H9 (cell line): ENCODE measurements at regions not wholly inside any gene's neighbourhood (a gene's known extent, or its start where the extent isn't known, plus 50 kb on each side); places are given as distances from the start of the nearest gene placed in this dataset.

Source experiments
- DNase-seq: peaks from one replicate; pipeline ENCODE4 v3.0.0-alpha.2; 2017
- H2AFZ ChIP-seq: one replicate; pipeline ENCODE4 v1.6.1; 2013; ENCODE audit warnings: mild to moderate bottlenecking, low read length, control low read depth, moderate library complexity
- H2AK5ac ChIP-seq: 2 replicates; pipeline ENCODE4 v1.6.1; 2013; ENCODE audit warnings: low read length, control low read depth, mixed read lengths; ENCODE audit not compliant: insufficient read length
- H2BK120ac ChIP-seq: one replicate; pipeline ENCODE4 v1.6.1; 2013; ENCODE audit warnings: low read depth, mild to moderate bottlenecking, low read length, control low read depth, inconsistent platforms; ENCODE audit not compliant: poor library complexity, severe bottlenecking
- H2BK12ac ChIP-seq: 2 replicates; pipeline ENCODE4 v1.6.1; 2013; ENCODE audit warnings: low read length, control low read depth, mixed read lengths, low read depth; ENCODE audit not compliant: insufficient read length
- H2BK15ac ChIP-seq: 2 replicates; pipeline ENCODE4 v1.6.1; 2013; ENCODE audit warnings: low read depth, low read length, control low read depth
- H2BK20ac ChIP-seq: one replicate; pipeline ENCODE4 v1.6.1; 2013; ENCODE audit warnings: low read depth, mild to moderate bottlenecking, low read length, control low read depth, inconsistent platforms; ENCODE audit not compliant: poor library complexity, severe bottlenecking
- H2BK5ac ChIP-seq: 2 replicates; pipeline ENCODE4 v1.6.1; 2013; ENCODE audit warnings: low read length, control low read depth, mixed read lengths; ENCODE audit not compliant: insufficient read length
- H3K14ac ChIP-seq: 2 replicates; pipeline ENCODE4 v1.6.1; 2013; ENCODE audit warnings: low read length, control low read depth; ENCODE audit not compliant: insufficient read depth
- H3K18ac ChIP-seq: 2 replicates; pipeline ENCODE4 v1.6.1; 2013; ENCODE audit warnings: low read depth, mild to moderate bottlenecking, mixed read lengths, low read length, control low read depth; ENCODE audit not compliant: insufficient read length
- H3K23ac ChIP-seq: 2 replicates; pipeline ENCODE4 v1.6.1; 2013; ENCODE audit warnings: low read length, control low read depth, mixed read lengths, low read depth; ENCODE audit not compliant: insufficient read length
- H3K23me2 ChIP-seq: 2 replicates; pipeline ENCODE4 v1.6.1; 2013; ENCODE audit warnings: low read depth, mild to moderate bottlenecking, mixed read lengths, low read length, control low read depth; ENCODE audit not compliant: insufficient read length, poor library complexity, severe bottlenecking
- H3K27ac ChIP-seq: 2 replicates; pipeline ENCODE4 v1.5.1; 2013; ENCODE audit warnings: low read length, control low read depth, mixed read lengths, low read depth; ENCODE audit not compliant: insufficient read length
- H3K27me3 ChIP-seq: 2 replicates; pipeline ENCODE4 v1.6.1; 2013; ENCODE audit warnings: low read length, control low read depth, inconsistent platforms; ENCODE audit not compliant: insufficient read depth
- H3K4ac ChIP-seq: 2 replicates; pipeline ENCODE4 v1.6.1; 2013; ENCODE audit warnings: low read depth, mild to moderate bottlenecking, control low read depth, inconsistent platforms, low read length, moderate library complexity
- H3K4me1 ChIP-seq: 2 replicates; pipeline ENCODE4 v1.6.1; 2013; ENCODE audit warnings: low read length, control low read depth, inconsistent platforms; ENCODE audit not compliant: insufficient read depth
- H3K4me2 ChIP-seq: 2 replicates; pipeline ENCODE4 v1.6.1; 2013; ENCODE audit warnings: low read length, control low read depth, mixed read lengths; ENCODE audit not compliant: insufficient read length, insufficient read depth
- H3K56ac ChIP-seq: 2 replicates; pipeline ENCODE4 v1.6.1; 2013; ENCODE audit warnings: low read depth, mild to moderate bottlenecking, mixed read lengths, low read length, control low read depth; ENCODE audit not compliant: insufficient read length
- H3K79me1 ChIP-seq: 2 replicates; pipeline ENCODE4 v1.6.1; 2013; ENCODE audit warnings: low read depth, mild to moderate bottlenecking, moderate library complexity, low read length, control low read depth, inconsistent platforms; ENCODE audit not compliant: insufficient read depth, poor library complexity, severe bottlenecking
- H3K79me2 ChIP-seq: 2 replicates; pipeline ENCODE4 v1.6.1; 2013; ENCODE audit warnings: low read length, control low read depth, inconsistent platforms; ENCODE audit not compliant: insufficient read depth
- H3K9ac ChIP-seq: 2 replicates; pipeline ENCODE4 v1.6.1; 2013; ENCODE audit warnings: low read length, control low read depth, mixed read lengths; ENCODE audit not compliant: insufficient read length; ENCODE audit errors: extremely low read depth
- H3K9me3 ChIP-seq: one replicate; pipeline ENCODE4 v1.6.1; 2013; ENCODE audit warnings: low read depth, low read length, inconsistent platforms; ENCODE audit not compliant: control insufficient read depth
- H3T11ph ChIP-seq: one replicate; pipeline ENCODE4 v1.6.1; 2013; ENCODE audit warnings: mild to moderate bottlenecking, low read length, control low read depth, inconsistent platforms
- H4K20me1 ChIP-seq: one replicate; pipeline ENCODE4 v1.6.1; 2013; ENCODE audit not compliant: control insufficient read depth, insufficient read length, insufficient read depth
- H4K5ac ChIP-seq: 2 replicates; pipeline ENCODE4 v1.6.1; 2013; ENCODE audit warnings: low read depth, mild to moderate bottlenecking, mixed read lengths, low read length, control low read depth; ENCODE audit not compliant: insufficient read length
- H4K8ac ChIP-seq: replicated peaks from 2 replicates; pipeline ENCODE4 v1.6.1; 2013; ENCODE audit warnings: low read length, control low read depth, mixed read lengths, low read depth; ENCODE audit not compliant: insufficient read length
- H4K91ac ChIP-seq: 2 replicates; pipeline ENCODE4 v1.6.1; 2013; ENCODE audit warnings: low read depth, mild to moderate bottlenecking, moderate library complexity, mixed read lengths, low read length, control low read depth; ENCODE audit not compliant: insufficient read length
- H3K27ac Mint-ChIP-seq, 3 experiments: 2 replicates in 2 of 3; 3 replicates in 1 of 3; pipeline ENCODE4 v1.8.0; 2020 to 2021; ENCODE audit warnings: mixed read lengths in 3 of 3, mild to moderate bottlenecking in 1 of 3, moderate library complexity in 1 of 3
- H3K27me3 Mint-ChIP-seq: 2 replicates; pipeline ENCODE4 v1.8.0; 2021; ENCODE audit warnings: low read depth, mild to moderate bottlenecking, moderate library complexity, mixed read lengths
- H3K36me3 Mint-ChIP-seq, 3 experiments: 2 replicates in 2 of 3; 3 replicates in 1 of 3; pipeline ENCODE4 v1.8.0; 2020 to 2021; ENCODE audit warnings: low read depth in 3 of 3, mixed read lengths in 3 of 3; ENCODE audit not compliant: insufficient read depth in 1 of 3
- H3K4me1 Mint-ChIP-seq, 2 experiments: 2 replicates each; pipeline ENCODE4 v1.8.0; 2020; ENCODE audit warnings: mixed read lengths in 2 of 2
- H3K4me3 Mint-ChIP-seq, 2 experiments: 2 replicates in 1 of 2; 3 replicates in 1 of 2; pipeline ENCODE4 v1.8.0; 2020 to 2021; ENCODE audit warnings: mild to moderate bottlenecking in 2 of 2, mixed read lengths in 2 of 2, moderate library complexity in 1 of 2
- H3K9me3 Mint-ChIP-seq, 2 experiments: 2 replicates in 1 of 2; 3 replicates in 1 of 2; pipeline ENCODE4 v1.8.0; 2020; ENCODE audit warnings: mild to moderate bottlenecking in 2 of 2, mixed read lengths in 2 of 2, moderate library complexity in 1 of 2
- CTCF ChIP-seq: fragments of 200-600 bp; sonication (generic); conservative IDR thresholded peaks from 3 replicates; pipeline ENCODE4 v1.8.0; 2021; ENCODE audit warnings: antibody characterized with exemption, mild to moderate bottlenecking
- WGBS: extraction: QIAGEN DNeasy Blood & Tissue Kit; methylation state at CpG from one replicate; pipeline ENCODE4 v1.1.7; 2013; ENCODE audit warnings: missing lambda C conversion rate, low lambda C conversion rate, mixed read lengths; ENCODE audit not compliant: insufficient read length; ENCODE audit errors: extremely low coverage; 5-methylcytosine and 5-hydroxymethylcytosine counted together

DNA sequence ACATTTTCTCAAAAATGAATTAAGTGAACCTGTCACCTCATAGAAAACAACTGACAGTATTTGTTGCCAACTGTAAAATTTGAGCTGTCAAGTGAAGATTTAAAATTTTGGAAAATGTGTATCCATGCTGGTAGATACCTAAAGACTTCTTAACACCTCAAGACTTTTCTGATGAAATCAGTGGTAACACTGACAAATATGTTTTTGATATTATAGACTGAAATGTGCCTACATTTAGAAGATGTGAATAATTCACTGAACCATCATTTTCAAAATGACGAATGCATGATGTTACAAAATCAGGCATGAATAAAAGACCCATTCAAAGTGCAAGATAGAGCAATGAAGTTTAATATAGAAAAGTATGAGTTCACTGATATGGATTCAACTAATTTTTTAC is 51.5 kb upstream of the ASPRV1 start:
- no peak overlapping the region for H3K23ac ChIP-seq
- Mint-ChIP-seq H3K4me3 (no peak overlapping the region), H3K9me3 (peaks cover 3 to 4% of the 10 kb centered on the region in 2 experiments; a peak in 3 of 5 replicates), H3K27me3 (no peaks in the 10 kb centered on the region), H3K4me1 (peaks cover 9 to 10% of the 10 kb centered on the region in 2 experiments), H3K36me3 (peaks cover 3 to 5% (median 4%) of the 10 kb centered on the region in 3 experiments; a peak in 6 of 7 replicates), H3K27ac (no peak overlapping the region)
- no peak overlapping the region for H2BK120ac ChIP-seq
- no peak overlapping the region for H2BK20ac ChIP-seq
- no peak overlapping the region for H4K8ac ChIP-seq
- H3K27ac ChIP-seq, result no peak overlapping the region
- no peak overlapping the region for H3K4ac ChIP-seq
- no peak for TF ChIP-seq CTCF
- no CpG with 5 or more reads among the region's 1 CpG for WGBS
- DNase-seq, result no peak
- H3K4me2 ChIP-seq, result no peak overlapping the region
- H3T11ph ChIP-seq, result no peak overlapping the region
- H2AK5ac ChIP-seq, result no peak overlapping the region
- no peaks in the 10 kb centered on the region for H3K79me1 ChIP-seq
- H2BK15ac ChIP-seq, result no peak overlapping the region
- no peak overlapping the region for H4K91ac ChIP-seq
- no peak overlapping the region for H4K5ac ChIP-seq
- H3K79me2 ChIP-seq, result no peaks in the 10 kb centered on the region
- H2BK5ac ChIP-seq, result no peak overlapping the region
- no peaks in the 10 kb centered on the region for H3K27me3 ChIP-seq
- no peak overlapping the region for H2BK12ac ChIP-seq
- no peak overlapping the region for H2AFZ ChIP-seq
- H3K56ac ChIP-seq, result no peak overlapping the region
- H3K9me3 ChIP-seq, result no peaks in the 10 kb centered on the region
- no peak overlapping the region for H3K9ac ChIP-seq
- H3K23me2 ChIP-seq, result no peaks in the 10 kb centered on the region
- H3K4me1 ChIP-seq, result no peaks in the 10 kb centered on the region; the same call in 1 of the 2 replicates
- H3K18ac ChIP-seq, result no peak overlapping the region
- no peak overlapping the region for H3K14ac ChIP-seq
- H4K20me1 ChIP-seq, result no peaks in the 10 kb centered on the region
